NCI-H2107 (cell line): ENCODE measurements at regions not wholly inside any gene's neighbourhood (a gene's known extent, or its start where the extent isn't known, plus 50 kb on each side); places are given as distances from the start of the nearest gene placed in this dataset.

Experiments
- DNase-seq: peaks from one replicate; lab custom pipeline; 2025; lab: John Stamatoyannopoulos, UW

DNA sequence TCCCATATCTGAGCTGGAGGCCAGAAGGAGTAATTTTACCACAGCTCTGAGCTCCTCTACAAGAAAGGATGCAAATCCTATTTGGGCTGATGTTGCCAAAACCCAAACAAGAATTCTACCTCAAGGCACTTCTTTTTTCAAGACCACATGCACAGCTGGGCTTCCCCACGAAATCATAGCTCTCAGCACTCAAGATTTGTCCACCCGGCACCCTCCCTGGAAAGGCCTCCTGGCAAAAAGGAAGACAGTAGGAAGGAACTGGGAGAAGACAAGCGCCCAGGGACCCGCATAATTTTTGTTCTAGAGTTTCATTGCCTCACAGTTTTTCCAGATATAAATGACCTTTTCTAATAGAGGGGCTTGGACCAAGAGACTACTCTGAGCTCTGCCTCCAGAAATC, 90.5 kb downstream of the BANF2 start:
- DNase-seq = no peak

DNA sequence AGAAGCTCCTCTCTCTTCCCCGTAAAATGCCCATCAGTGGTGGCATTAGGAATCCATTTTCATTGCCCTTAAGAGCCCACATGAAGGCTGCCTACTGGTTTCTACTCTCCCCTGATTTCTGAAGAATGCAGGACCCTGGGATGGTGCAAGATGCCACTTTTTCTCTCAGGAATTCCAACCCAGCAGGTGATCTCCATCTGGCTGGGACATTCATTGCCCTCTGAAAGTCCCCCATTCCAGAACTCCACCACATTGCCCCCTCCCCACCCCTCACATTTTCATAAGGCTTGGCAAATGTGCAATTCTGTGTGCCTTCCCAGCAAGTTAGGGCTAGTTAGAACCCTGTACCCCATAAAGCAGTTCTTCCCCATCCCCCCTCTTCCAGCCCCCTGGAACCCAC, 88.0 kb downstream of the BANF2 start:
- DNase-seq = no peak

DNA sequence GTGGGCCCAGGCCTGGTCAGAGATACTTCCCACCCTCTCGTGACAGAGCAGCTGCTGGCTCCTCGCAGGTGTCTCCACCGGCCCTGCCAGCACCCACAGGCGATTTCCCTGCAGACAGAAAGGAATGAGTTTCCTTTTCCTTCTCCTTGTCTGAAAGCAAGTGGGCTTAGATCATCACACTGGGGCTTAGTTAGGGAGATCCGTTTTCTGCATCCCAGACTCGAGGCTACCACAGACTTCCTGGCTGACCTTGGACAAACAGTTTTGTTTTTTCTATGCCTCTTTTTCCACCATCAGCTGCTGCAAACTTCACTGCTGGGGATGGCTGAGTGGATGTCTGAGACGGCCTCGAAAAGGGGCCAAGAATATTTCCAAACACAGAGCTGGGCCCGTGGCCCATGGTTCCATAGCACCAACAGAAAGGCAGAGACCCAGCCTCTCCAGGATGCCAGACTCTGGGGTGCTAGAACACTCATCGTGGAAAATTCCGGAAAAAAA, 86.5 kb downstream of the BANF2 start:
- no peak for DNase-seq
